WERI-Rb-1 (cell line): ENCODE measurements at regions not wholly inside any gene's neighbourhood (a gene's known extent, or its start where the extent isn't known, plus 50 kb on each side); places are given as distances from the start of the nearest gene placed in this dataset.

Source experiments
- DNase-seq: peaks from one replicate; pipeline ENCODE4 v3.0.0-alpha.2; 2020
- H3K27ac ChIP-seq: fragments of 250-450 bp; sonication (Bioruptor Pico); 2 replicates; pipeline ENCODE4 v1.5.1; 2020; ENCODE audit warnings: mild to moderate bottlenecking, moderate library complexity
- H3K27me3 ChIP-seq: fragments of 250-450 bp; sonication (Bioruptor Pico); 2 replicates; pipeline ENCODE4 v1.5.1; 2021; ENCODE audit warnings: mild to moderate bottlenecking, low read depth, moderate library complexity; ENCODE audit not compliant: insufficient read depth, severe bottlenecking
- H3K36me3 ChIP-seq: fragments of 250-450 bp; sonication (Bioruptor Pico); 2 replicates; pipeline ENCODE4 v1.5.1; 2020; ENCODE audit warnings: mild to moderate bottlenecking, moderate library complexity
- H3K4me3 ChIP-seq: 2 replicates; pipeline ENCODE4 v1.5.1; 2011; ENCODE audit warnings: low read depth, mild to moderate bottlenecking, control low read depth, low read length
- H3K9me3 ChIP-seq: fragments of 250-450 bp; sonication (Bioruptor Pico); 2 replicates; pipeline ENCODE4 v1.5.1; 2021; ENCODE audit warnings: mild to moderate bottlenecking, moderate library complexity; ENCODE audit not compliant: severe bottlenecking
- CTCF ChIP-seq: IDR thresholded peaks from 2 replicates; pipeline ENCODE4 v1.5.1; 2011; ENCODE audit warnings: low read depth, mild to moderate bottlenecking, control low read depth, inconsistent platforms, low read length

- DNase-seq, result no peak
- Histone ChIP-seq H3K36me3 (no peaks in the 10 kb centered on the region), H3K4me3 (no peak overlapping the region), H3K27me3 (no peaks in the 10 kb centered on the region), H3K27ac (no peak overlapping the region), H3K9me3 (no peaks in the 10 kb centered on the region)
- no peak for TF ChIP-seq CTCF
Measured at GRCh38 chr5:105238561-105238960, 1676.0 kb upstream of the NUDT12 start.

GRCh38 chr5:105230516-105231157, 1668.0 kb upstream of the NUDT12 start:
- Histone ChIP-seq H3K36me3 (no peaks in the 10 kb centered on the region), H3K4me3 (no peak overlapping the region), H3K27ac (no peak overlapping the region), H3K9me3 (no peaks in the 10 kb centered on the region), H3K27me3 (no peaks in the 10 kb centered on the region)
- no peak for TF ChIP-seq CTCF
- DNase-seq, result no peak

GRCh38 chr5:105218018-105218417, 1655.4 kb upstream of the NUDT12 start:
- no peaks in the 10 kb centered on the region for H3K27me3 ChIP-seq
- no peak overlapping the region for H3K27ac ChIP-seq
- TF ChIP-seq CTCF, result no peak
- H3K4me3 ChIP-seq, result no peak overlapping the region
- no peaks in the 10 kb centered on the region for H3K36me3 ChIP-seq
- peaks cover 3% of the 10 kb centered on the region for H3K9me3 ChIP-seq
- no peak for DNase-seq

GRCh38 chr5:105213078-105213477, 1650.5 kb upstream of the NUDT12 start:
- no peak for DNase-seq
- no peak overlapping the region for H3K27ac ChIP-seq
- no peaks in the 10 kb centered on the region for H3K9me3 ChIP-seq
- no peaks in the 10 kb centered on the region for H3K27me3 ChIP-seq
- no peaks in the 10 kb centered on the region for H3K36me3 ChIP-seq
- H3K4me3 ChIP-seq, result no peak overlapping the region
- no peak for TF ChIP-seq CTCF

- Histone ChIP-seq H3K27ac (peak overlapping the region; percentile 57), H3K4me3 (no peak overlapping the region), H3K27me3 (no peaks in the 10 kb centered on the region), H3K9me3 (no peaks in the 10 kb centered on the region), H3K36me3 (no peaks in the 10 kb centered on the region)
- no peak for TF ChIP-seq CTCF
- DNase-seq, result peak; percentile 12
Measured at GRCh38 chr5:105207066-105207465, 1644.5 kb upstream of the NUDT12 start.

GRCh38 chr5:105197531-105197930, 1634.9 kb upstream of the NUDT12 start:
- TF ChIP-seq CTCF, result no peak
- Histone ChIP-seq H3K27me3 (no peaks in the 10 kb centered on the region), H3K36me3 (no peaks in the 10 kb centered on the region), H3K4me3 (no peak overlapping the region), H3K27ac (no peak overlapping the region), H3K9me3 (no peaks in the 10 kb centered on the region)
- no peak for DNase-seq
